ENCODE measurements at regions not wholly inside any gene's neighbourhood (a gene's known extent, or its start where the extent isn't known, plus 50 kb on each side); places are given as distances from the start of the nearest gene placed in this dataset.

DNA sequence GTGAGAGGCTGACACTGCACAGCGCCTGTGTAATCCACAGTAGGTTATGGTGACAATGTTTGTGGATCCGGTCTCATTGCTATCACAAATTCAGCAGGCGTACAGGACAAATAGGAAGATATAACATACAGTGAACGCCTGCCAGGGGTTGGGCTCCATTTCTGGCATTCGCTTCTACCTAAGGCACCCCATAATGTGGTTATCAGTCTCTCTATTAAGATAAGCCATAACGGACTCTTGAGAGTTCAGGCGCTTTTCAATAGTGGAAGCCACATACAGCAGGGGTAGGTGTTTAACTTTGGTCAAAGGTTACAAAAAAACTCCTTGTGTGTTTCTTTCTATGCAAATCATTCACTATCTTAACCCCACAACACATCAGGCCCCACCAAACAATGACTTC is 72.8 kb downstream of the SIPA1L2 start:
- Histone ChIP-seq H3K27ac (ENCODE audit: control insufficient read depth, insufficient read depth, low read length) (no peak overlapping the region), H3K9ac (ENCODE audit: control insufficient read depth, extremely low read depth, insufficient read depth, low read length) (no peak overlapping the region), H3K9me1 (ENCODE audit: control insufficient read depth, extremely low read depth, insufficient read depth, low read length) (no peaks in the 10 kb centered on the region), H3K4me2 (ENCODE audit: control insufficient read depth, extremely low read depth, insufficient read depth, low read depth, low read length) (no peak overlapping the region), H3K4me3 (ENCODE audit: control insufficient read depth in 2 of 3, extremely low read depth in 1 of 3, insufficient read depth in 2 of 3, low read depth in 1 of 3, low read length in 3 of 3) (no peak overlapping the region), H3K9me3 (ENCODE audit: control insufficient read depth, low read depth, low read length) (no peaks in the 10 kb centered on the region), H2AFZ (ENCODE audit: control insufficient read depth, low read length) (no peak overlapping the region), H4K20me1 (ENCODE audit: control insufficient read depth, extremely low read depth, insufficient read depth, low read length) (no peaks in the 10 kb centered on the region), H3K79me2 (ENCODE audit: control insufficient read depth, insufficient read depth, low read length) (no peaks in the 10 kb centered on the region), H3K27me3 (ENCODE audit: control insufficient read depth, extremely low read depth, insufficient read depth, low read length) (no peaks in the 10 kb centered on the region), H3K36me3 (ENCODE audit: control insufficient read depth in 2 of 2, extremely low read depth in 1 of 2, insufficient read depth in 2 of 2, low read length in 2 of 2) (no peaks in the 10 kb centered on the region), H3K4me1 (ENCODE audit: control insufficient read depth, extremely low read depth, insufficient read depth, low read length) (no peaks in the 10 kb centered on the region)
- FAIRE-seq: no peak
- dilution Hi-C loops (cut with MboI; ENCODE audit: extremely low pct_ligation_motif_present, low sequenced_read_pairs): no loop called here
- no peak for DNase-seq (ENCODE audit: low read depth, low spot score)
- TF ChIP-seq EZH2 (IDR thresholded peaks at IDR 0.05; ENCODE audit: low read length): no peak
- TF ChIP-seq CTCF (optimal IDR thresholded peaks at IDR 0.05 in 1 of 3, IDR thresholded peaks at IDR 0.05 in 1 of 3, conservative IDR thresholded peaks at IDR 0.05 in 1 of 3; ENCODE audit: extremely low read depth in 1 of 3, insufficient read depth in 2 of 3, low read length in 3 of 3): no peak

GRCh38 chr1:232556351-232556750 is 73.6 kb downstream of the SIPA1L2 start:
- TF ChIP-seq EZH2 (IDR thresholded peaks at IDR 0.05; ENCODE audit: low read length) (no peak), CTCF (optimal IDR thresholded peaks at IDR 0.05 in 1 of 3, IDR thresholded peaks at IDR 0.05 in 1 of 3, conservative IDR thresholded peaks at IDR 0.05 in 1 of 3; ENCODE audit: extremely low read depth in 1 of 3, insufficient read depth in 2 of 3, low read length in 3 of 3) (no peak)
- H3K79me2 ChIP-seq (ENCODE audit: control insufficient read depth, insufficient read depth, low read length): no peaks in the 10 kb centered on the region
- no peaks in the 10 kb centered on the region for H3K36me3 ChIP-seq (ENCODE audit: control insufficient read depth in 2 of 2, extremely low read depth in 1 of 2, insufficient read depth in 2 of 2, low read length in 2 of 2)
- no peak overlapping the region for H3K27ac ChIP-seq (ENCODE audit: control insufficient read depth, insufficient read depth, low read length)
- H2AFZ ChIP-seq (ENCODE audit: control insufficient read depth, low read length): no peak overlapping the region
- H3K9ac ChIP-seq (ENCODE audit: control insufficient read depth, extremely low read depth, insufficient read depth, low read length): no peak overlapping the region
- H3K9me3 ChIP-seq (ENCODE audit: control insufficient read depth, low read depth, low read length): no peaks in the 10 kb centered on the region
- DNase-seq (ENCODE audit: low read depth, low spot score): no peak
- no peaks in the 10 kb centered on the region for H3K27me3 ChIP-seq (ENCODE audit: control insufficient read depth, extremely low read depth, insufficient read depth, low read length)
- no peaks in the 10 kb centered on the region for H3K4me1 ChIP-seq (ENCODE audit: control insufficient read depth, extremely low read depth, insufficient read depth, low read length)
- no peaks in the 10 kb centered on the region for H4K20me1 ChIP-seq (ENCODE audit: control insufficient read depth, extremely low read depth, insufficient read depth, low read length)
- H3K4me3 ChIP-seq (ENCODE audit: control insufficient read depth in 2 of 3, extremely low read depth in 1 of 3, insufficient read depth in 2 of 3, low read depth in 1 of 3, low read length in 3 of 3): no peak overlapping the region
- H3K9me1 ChIP-seq (ENCODE audit: control insufficient read depth, extremely low read depth, insufficient read depth, low read length): no peaks in the 10 kb centered on the region
- no peak for FAIRE-seq
- dilution Hi-C loops (cut with MboI; ENCODE audit: extremely low pct_ligation_motif_present, low sequenced_read_pairs): no loop called here
- H3K4me2 ChIP-seq (ENCODE audit: control insufficient read depth, extremely low read depth, insufficient read depth, low read depth, low read length): no peak overlapping the region

Data from keratinocyte (primary cell).